HG02973 (cell line): ENCODE measurements at regions not wholly inside any gene's neighbourhood (a gene's known extent, or its start where the extent isn't known, plus 50 kb on each side); places are given as distances from the start of the nearest gene placed in this dataset.
"Not testable (repeated sequence)": the region's sequence is repeated elsewhere in the genome, so short reads cannot be mapped to it uniquely, and the experiment has no call there.

Experiments used
- ATAC-seq: cut with Tn5 transposase; IDR thresholded peaks from one replicate; pipeline ENCODE4 v1.9.1; 2021; ENCODE audit warnings: moderate library complexity; ENCODE audit not compliant: unreplicated experiment

DNA sequence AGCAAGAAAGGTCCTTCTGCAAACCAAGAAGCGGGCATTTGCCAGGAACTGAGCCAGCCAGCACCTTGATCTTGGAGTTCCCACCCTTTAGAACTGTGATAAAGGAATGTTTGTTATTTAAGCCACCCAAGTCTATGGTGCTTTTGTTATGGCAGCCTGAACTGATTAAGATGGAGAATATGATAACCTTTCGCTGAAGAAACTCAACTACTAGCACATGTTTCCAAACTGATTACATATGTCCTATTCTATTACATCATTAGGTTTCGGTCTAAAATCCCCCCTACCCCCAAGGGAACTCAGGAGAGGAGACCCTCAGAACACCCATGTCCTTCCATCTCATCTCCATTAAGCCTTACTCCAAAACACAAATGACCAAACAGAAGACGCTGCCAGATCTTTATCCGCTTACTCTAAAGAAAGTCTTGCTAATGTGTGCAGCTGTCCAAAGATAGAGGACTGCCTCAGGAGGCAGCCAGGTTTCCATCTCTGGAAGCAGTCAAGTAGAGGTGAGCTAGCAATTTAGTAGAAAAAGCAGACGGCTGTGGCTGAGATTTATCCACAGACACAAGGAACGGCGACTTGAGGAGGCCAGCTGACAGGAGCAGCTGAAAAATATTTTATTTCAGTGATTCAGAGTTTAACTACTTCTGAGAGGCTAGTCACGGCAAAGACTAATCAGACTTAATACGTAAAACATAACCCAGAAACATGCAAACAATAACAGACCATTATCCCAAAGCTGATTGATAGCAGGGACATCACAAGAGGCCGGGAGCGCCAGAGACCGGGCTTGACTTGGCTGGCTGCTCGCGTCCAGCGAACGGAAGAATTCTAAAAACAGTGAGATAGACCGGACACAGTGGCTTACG is 611.4 kb upstream of the CDH5 start:
- no peak for ATAC-seq

DNA sequence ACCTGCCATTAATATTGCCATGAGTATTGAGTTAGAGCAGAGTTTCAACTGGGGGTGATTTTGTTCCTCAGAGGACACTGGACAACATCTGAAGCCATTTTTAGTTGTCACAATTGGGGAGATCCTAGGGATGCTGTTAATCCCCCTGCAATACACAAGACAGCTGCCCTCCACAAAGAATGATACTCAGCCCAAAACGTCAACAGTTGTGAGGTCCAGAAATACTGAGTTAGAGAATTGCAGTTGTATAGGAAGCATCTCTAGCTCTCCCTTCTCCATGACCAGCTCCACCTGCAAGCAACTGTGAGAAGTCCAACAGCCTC is 614.0 kb upstream of the CDH5 start:
- no peak for ATAC-seq

DNA sequence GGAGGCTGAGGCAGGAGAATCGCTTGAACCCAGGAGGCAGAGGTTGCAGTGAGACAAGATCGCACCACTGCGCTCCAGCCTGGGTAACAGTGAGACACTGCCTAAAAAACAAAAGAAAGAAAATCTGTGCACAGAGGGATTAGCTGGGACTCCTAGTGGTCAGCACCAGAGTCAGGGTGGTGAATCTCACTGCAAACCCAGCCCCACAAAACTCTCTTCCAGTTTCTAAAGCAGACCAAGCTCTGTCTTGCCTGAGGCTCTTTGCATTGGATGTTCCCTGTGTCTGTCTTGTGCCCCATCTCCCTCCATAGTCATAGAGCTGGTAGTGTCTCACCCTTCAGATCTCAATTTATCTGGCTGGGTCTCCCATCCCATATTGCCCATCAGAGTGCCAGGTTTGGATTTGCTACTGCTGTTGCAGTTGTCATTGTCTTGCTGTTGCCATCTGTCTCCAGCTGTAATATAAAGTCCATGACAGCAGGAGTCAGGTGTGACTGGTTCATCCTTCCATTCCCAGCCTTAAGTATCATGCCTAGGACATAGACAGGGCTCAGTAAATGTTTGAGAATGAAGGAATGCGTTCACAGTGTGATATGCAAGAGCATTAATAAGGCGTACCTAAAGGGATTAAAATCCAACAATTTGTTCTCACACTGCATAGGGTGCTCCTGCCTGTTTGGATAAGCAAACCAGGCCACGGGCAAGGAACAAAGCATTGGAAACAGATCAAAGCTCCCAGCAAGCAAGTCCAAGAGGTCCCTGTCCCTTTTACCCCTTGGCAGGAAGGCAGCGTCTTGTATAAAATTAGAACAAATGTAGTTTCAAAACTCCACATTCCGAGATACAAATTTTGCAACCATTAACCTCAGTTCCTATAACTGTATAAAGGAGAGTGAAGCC is 614.6 kb upstream of the CDH5 start:
- no peak for ATAC-seq

DNA sequence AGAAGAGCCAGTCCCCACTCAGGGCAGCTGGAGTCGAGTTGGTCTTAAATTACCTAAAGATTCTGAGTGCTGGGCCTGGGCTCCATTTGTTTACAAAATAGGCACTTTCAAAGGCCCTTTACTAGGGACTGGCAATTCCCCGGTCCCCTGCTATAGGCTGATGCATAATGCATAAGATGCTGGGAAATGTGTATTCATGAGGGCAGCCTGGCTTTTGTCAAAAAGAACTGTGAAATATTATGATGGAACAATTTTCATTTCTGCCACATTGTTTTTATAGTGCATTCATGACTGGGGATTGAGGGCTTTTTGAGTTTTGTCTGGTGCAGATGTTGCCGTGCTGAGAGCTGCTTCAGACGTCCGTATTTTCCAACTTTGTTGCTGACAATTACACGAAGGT is 617.0 kb upstream of the CDH5 start:
- ATAC-seq = no peak

DNA sequence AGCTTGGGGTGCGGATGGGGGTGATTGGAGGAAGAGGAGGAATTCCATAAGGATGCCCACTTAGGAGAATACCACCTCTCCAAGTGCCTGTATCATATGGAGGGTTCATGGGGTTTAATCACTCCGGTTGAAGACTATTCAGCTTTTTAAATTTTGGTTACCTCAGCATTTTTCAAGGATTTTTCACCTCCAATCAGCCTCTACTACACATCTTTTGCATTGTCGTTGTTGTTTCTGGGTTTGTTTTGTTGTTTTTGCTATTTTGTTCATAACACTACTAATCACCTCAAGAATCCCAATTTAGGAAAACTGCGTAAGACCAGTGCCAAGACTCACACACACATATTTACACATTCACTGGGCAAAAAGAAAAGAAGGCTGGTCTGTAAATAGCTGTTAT is 619.5 kb upstream of the CDH5 start:
- no peak for ATAC-seq

DNA sequence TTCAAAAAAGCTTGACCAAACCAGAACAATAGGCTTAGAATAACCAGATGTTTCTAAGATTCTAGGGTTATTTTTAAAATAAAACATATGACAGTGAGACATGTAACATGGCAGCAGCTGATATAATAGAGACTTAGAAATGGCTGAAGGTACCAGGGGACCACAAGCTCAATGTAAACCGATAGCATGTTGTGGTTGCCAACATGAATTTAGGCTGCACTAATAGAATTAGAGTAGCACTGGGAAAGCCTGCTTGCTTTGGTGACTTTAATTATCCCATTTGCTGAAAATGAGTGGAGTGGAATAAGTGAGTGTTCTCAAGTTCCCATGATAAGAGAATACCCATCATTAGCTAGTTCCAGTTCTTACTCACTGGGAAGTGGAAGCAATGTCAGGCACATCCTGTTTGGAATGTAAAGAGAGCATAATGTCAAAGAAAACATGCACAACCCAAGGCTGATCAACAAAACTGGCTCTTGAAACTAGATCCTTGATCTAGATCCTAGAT is 621.2 kb upstream of the CDH5 start:
- ATAC-seq = no peak

DNA sequence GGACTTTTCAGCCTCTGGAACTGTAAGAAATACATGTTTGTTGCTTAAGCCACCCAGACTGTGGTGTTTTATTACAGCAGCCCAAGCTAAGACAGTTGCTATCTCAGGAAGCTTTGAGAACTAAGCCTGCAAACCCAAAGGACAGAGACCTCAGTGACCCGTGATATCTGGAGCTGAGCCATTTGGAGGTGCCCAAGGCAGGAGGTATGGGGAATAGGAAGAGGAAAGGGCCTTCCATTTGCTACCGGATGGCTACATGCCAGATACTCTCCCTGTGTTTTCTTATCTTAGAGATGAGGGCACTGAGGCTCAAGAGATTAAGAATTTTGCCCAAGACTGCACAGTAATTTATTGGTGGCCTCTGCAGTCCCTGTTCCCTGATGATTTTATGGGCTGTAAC is 622.1 kb upstream of the CDH5 start:
- ATAC-seq = no peak

DNA sequence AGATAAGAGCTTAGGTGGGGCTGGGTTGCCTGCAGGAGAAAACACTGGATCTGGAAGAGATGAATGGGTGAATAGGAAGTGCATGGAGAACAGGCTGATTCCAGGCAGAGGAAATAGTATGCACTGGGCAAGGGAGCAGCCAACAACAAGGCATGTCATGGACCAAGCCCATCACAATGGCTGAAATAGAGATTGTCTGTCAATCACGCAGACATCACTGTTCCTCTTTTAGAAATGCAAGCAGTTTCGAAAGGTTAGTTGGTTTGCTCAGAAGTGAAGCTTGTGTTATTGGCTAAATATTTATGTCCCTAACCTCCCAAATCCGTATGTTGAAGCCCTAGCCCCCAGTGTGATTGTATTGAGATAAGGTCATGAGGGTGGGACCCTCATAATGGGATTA is 621.7 kb upstream of the CDH11 start:
- no peak for ATAC-seq

DNA sequence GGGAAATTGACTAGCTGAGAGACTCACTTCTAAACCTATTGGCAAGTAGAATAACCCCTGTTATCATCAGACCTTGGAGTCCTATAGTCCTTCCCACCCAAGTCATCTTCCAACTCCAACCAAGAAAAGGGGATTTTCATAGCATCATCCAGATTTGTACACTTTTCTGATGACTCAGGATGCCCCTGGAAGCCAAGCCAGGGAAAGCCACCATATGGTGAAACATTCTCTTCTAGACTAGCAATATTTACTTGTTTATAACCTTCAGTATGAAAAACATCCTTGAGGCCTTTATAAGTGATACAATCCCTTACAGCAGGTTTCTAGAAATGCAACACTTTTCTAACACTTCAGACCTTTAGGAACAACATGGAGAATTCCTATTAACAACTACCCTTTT is 618.8 kb upstream of the CDH11 start:
- ATAC-seq = no peak

DNA sequence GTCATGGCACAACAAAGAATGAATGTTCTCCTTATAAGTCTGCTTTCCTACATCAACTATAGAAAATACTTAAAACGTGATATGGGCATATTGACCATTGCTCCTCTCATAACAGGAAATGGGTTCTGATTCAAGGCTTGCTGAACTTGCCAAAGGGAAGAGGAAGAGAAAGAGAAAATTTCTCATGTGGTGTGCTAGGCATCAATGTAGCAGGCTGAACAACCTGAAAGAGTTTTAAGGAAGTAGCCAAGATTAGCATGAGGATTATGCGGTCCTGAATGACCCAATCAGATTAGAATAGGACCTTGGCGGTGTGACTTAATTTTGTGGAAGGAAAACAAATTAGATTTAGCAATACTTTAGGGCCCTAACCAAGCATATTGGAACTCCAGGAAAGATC is 617.7 kb upstream of the CDH11 start:
- no peak for ATAC-seq

DNA sequence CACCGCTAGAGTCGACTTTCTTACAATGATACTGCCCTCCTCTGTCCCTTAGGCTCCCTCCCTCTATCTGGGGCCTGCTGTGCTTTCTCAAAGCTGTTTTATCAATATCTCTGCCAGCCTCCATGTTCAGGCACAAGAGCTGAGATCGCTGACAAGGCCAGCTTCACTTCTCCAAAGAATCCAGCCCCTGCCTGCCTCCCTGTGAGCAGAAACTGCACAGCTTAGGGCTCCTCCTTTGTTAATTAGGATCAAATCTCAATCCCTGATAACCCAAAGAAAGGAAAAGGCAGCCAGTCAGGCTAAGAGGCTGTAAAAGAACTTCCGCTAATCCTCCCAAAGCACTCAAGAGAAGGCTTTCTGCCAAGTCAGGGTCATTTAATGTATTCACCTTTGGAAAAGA is 616.0 kb upstream of the CDH11 start:
- no peak for ATAC-seq

DNA sequence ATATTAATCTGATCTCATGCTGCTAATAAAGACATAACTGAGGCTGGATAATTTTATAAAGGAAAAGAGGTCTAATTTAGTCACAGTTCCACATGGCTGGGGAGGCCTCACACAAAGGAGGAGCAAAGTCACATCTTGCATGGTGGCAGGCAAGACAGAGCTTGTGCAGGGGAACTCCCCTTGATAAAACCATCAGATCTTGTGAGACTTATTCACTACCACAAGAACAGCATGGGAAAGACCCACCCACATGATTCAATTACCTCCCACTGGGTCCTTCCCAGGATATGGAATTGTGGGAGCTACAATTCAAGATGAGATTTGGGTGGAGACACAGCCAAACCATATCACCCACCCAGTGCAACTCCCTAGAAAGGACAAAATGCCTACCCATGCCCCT is 613.8 kb upstream of the CDH11 start:
- not testable (repeated sequence) for ATAC-seq

DNA sequence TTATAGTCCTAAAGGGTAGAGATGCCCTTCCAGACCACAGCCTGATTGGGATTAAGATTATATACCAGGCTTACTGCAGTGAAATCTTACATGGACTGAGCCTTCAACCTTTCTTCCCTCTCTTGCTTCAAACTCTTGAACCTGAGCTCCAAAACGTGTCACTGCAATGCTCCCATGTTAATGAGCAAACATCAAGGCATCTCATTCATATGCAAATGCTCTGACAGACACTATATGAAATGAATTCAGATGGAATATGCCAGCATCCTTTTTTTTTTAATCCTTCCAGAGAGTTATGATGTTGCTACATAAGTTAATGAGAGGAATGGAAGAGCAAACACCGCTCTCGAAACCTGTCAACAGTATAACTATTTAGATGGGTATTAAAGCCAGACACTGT is 611.9 kb upstream of the CDH11 start:
- no peak for ATAC-seq

DNA sequence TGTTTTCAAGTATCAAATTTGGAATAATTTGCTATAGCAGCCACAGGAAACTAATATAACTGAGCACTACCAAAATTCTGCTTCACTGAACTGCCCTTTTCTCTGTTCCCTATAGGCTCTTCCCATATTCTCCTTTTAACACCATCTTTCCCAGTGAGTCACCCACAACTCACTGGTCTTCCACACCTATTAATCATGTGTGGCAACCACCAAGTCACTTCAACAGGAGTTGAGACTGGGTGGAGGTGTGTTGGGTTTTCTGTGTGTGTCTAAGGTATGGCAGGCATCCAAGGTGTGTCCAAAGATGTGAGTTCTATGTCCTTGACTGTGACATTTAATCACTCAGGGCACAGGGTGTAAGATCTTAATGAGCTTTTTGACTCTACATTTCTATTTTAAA is 610.0 kb upstream of the CDH11 start:
- no peak for ATAC-seq

DNA sequence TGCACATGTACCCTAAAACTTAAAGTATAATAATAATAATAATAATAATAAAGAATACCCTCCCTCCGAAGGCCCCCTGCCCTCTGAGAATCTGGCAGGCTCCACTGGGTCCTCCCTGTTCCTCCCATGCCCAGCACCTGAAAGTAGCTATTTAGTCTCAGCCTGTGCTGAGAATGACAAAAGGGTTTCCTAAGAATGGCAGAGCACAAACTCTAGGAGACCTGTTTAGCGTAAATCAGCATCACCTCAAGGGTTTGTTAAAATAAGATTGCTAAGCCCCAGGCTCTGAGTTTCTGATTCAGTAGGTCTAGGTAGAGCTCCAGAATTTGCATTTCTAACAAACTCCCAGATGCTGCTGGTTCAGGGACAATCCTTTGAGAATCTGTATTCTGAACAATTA is 606.8 kb upstream of the CDH11 start:
- ATAC-seq = no peak

DNA sequence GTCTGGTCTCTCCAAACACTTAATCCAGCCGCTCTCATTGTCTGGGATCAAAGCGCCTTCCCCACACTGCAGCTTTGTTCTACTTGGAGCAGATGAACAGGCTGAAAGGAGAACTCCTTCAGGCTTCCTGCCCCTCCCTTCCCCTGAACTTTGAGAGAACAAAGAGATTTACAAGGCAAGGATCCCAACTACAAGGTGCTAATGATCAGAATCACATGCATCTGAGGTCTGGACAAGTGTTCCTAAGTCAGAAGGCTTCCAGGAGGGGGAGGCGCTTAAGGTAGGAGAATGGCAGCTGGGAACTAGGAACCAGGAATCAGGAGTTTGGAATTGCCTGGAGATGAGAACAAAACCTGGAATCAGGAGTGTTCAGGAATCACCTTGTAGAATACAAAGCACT is 606.3 kb upstream of the CDH11 start:
- no peak for ATAC-seq

DNA sequence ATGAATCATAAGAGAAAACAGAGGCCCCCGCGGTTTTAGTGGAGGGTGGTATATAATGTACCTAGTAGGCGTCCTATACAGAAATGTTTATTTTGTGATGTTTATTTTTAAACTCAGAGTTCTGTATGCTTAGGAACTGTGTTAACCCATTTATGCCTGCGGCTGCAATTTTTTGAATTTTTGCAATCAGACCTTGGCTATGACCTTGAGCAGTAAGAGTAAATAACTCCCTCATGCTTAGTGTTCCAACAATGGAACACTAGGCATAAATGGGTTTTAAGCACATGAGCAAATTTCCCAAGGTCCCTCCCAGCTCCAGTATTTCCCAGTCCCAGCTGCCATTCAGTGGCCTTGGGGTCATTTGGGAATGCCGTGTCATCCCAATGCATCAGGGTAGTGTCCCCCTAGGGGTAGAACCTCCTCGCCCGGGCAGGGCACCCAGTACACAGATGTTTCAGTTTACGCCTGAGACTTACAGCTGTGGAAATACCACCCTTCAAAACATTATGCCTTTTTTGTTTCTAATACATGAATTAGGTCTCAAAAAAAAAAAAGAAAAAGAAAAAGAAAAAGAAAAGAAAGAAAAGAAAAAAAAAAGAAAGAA is 605.8 kb upstream of the CDH11 start:
- ATAC-seq = no peak

DNA sequence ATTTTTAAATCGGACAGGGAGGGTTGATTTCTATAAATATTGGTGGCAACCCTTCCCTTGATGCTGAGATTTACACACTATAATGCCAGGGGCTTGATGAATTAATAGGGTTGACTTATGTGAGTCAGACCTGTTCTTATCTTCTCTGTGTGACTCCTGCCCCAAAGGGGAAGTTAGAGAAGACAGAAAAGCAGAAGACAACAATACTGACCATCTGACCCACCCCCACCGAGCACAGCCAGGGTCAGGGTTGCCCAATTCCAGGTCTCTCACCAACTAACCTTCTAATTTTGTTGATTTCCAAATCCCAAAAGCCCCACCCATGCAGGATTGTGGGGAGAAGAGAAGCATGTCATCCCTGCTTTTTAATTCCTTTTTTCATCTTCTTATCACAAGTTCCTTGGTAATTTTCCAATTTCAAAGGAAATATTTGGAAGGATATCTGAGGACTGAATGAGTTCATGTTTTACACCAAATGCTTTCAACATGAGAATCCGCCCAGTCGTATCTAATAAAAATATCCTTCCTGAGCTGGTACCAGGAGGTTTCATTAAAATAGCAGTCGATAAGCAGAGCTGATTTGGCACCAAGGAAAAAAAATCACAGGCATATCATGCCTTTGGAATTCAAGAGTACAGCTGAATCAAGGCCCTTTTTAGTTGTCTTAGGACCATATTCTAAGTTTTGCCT is 603.4 kb upstream of the CDH11 start:
- ATAC-seq = no peak

DNA sequence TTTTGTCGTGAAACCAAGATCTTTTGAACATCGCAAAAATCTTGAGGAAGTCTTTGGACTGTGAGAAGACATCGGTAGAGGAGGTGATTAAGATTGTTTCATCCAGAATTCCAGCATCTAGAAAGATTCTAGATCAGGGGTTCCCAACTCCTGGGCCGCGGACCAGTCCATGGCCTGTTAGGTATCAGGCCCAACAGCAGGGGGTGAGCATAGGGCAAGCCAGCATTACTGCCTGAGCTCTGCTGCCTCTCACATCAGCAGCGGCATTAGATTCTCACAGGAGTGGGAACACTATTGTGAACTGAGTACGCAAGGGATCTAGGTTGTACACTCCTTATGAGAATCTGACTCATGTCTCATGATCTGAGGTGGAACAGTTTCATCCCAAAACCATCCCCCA is 600.6 kb upstream of the CDH11 start:
- no peak for ATAC-seq

DNA sequence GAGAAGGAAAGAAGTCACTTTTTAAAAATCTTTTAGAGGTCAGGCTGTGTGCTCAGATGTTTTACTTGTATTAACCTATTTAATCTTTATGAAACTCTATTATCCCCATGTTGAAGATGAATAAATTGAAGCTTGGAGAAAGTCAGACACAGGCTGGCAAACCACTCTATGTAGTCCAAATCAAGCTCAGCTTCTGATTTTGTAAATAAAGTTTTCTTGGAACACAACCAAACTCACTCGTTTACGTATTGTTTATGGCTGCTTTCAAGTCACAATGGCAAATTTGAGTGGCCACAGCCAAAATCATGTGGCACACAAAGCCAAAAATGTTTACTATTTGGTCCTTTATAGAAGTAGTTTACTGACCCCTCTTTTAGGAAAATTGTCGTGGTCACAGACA is 596.0 kb upstream of the CDH11 start:
- no peak for ATAC-seq
